Spleen (tissue), 11 donors: ENCODE measurements at regions not wholly inside any gene's neighbourhood (a gene's known extent, or its start where the extent isn't known, plus 50 kb on each side); places are given as distances from the start of the nearest gene placed in this dataset.

Source experiments
- DNase-seq: peaks from one replicate; pipeline ENCODE4 v3.0.0-alpha.2; 2020
- H3K27ac ChIP-seq, 8 donors: fragments of 200-600 bp; sonication (generic) in 7 of 8; 1 replicate in 4 of 8; 2 replicates in 4 of 8; pipeline versions ENCODE4 v1.5.0 to v1.8.0; 2016 to 2021; ENCODE audit warnings: inconsistent platforms in 4 of 8, mild to moderate bottlenecking in 4 of 8, moderate library complexity in 1 of 8
- H3K27me3 ChIP-seq, 7 donors: fragments of 200-600 bp; sonication (generic) in 6 of 7; replicated peaks in 1 of 7; 1 replicate in 4 of 7; 2 replicates in 3 of 7; pipeline versions ENCODE4 v1.5.0 to v1.8.0; 2016 to 2021; ENCODE audit warnings: inconsistent platforms in 3 of 7, mild to moderate bottlenecking in 1 of 7
- H3K36me3 ChIP-seq, 6 donors: fragments of 200-600 bp; sonication (generic) in 5 of 6; 1 replicate in 4 of 6; 2 replicates in 2 of 6; pipeline versions ENCODE4 v1.5.0 to v1.8.0; 2016 to 2021; ENCODE audit warnings: inconsistent platforms in 2 of 6
- H3K4me1 ChIP-seq, 6 donors: fragments of 200-600 bp; sonication (generic) in 5 of 6; 1 replicate in 3 of 6; 2 replicates in 3 of 6; pipeline versions ENCODE4 v1.5.0 to v1.8.0; 2016 to 2021; ENCODE audit warnings: inconsistent platforms in 3 of 6
- H3K4me3 ChIP-seq, 8 donors: fragments of 200-600 bp; sonication (generic) in 7 of 8; 1 replicate in 4 of 8; 2 replicates in 4 of 8; pipeline versions ENCODE4 v1.5.0 to v1.8.0; 2016 to 2021; ENCODE audit warnings: inconsistent platforms in 4 of 8, mild to moderate bottlenecking in 4 of 8, moderate library complexity in 2 of 8
- H3K9me3 ChIP-seq, 8 donors: fragments of 200-600 bp; sonication (generic) in 7 of 8; 1 replicate in 4 of 8; 2 replicates in 4 of 8; pipeline versions ENCODE4 v1.5.0 to v1.8.0; 2016 to 2021; ENCODE audit warnings: inconsistent platforms in 4 of 8
- POLR2A ChIP-seq, 3 donors: fragments of 450-650 bp; IDR thresholded peaks; one replicate each; pipeline ENCODE4 v1.5.1; 2017; ENCODE audit warnings: antibody characterized with exemption in 3 of 3, mild to moderate bottlenecking in 1 of 3
- POLR2AphosphoS5 ChIP-seq, 3 donors: sonication (generic); formaldehyde crosslinking; IDR thresholded peaks; one replicate each; pipeline ENCODE4 v1.5.1; 2017; ENCODE audit warnings: antibody characterized with exemption in 3 of 3
- WGBS, 5 donors: extraction: QIAGEN DNeasy Blood & Tissue Kit in 3 of 5; methylation state at CpG; one replicate each; pipeline versions ENCODE4 v1.1.5 to v1.1.7; 2013 to 2018; 5-methylcytosine and 5-hydroxymethylcytosine counted together
- intact Hi-C: fragments of 100-400 bp; cut with DNase I; formaldehyde crosslinking; loops from one replicate; pipeline ENCODE4 v1.15.0; 2023; ENCODE audit warnings: low total_unique reads
- TF ChIP-seq, protein P1 (sequence below), 11 experiments: fragments of 200-600 bp in 7 of 11; fragments of 450-650 bp in 4 of 11; sonication (generic) in 4 of 11; IDR thresholded peaks in 8 of 11; conservative IDR thresholded peaks in 3 of 11; 1 replicate in 7 of 11; 2 replicates in 4 of 11; pipeline versions ENCODE4 v1.4.0 to v1.8.0; 2016 to 2021; ENCODE audit warnings: antibody characterized with exemption in 11 of 11, inconsistent platforms in 4 of 11, mild to moderate bottlenecking in 1 of 11
- donor health status: healthy with polysubstance abuse.
- donor health status: DM: no; HTN: no; CAD: no; lungs with moderate emphysema.
- donor health status: DM: no; HTN: no; CAD: no.
- donor health status: Bipolar disorder and iron deficiency.
- donor health status: healthy.
- donor health status: DM: no; HTN: no; CAD: no.
- donor health status: DM: yes; HTN: yes; CAD: no.

DNA sequence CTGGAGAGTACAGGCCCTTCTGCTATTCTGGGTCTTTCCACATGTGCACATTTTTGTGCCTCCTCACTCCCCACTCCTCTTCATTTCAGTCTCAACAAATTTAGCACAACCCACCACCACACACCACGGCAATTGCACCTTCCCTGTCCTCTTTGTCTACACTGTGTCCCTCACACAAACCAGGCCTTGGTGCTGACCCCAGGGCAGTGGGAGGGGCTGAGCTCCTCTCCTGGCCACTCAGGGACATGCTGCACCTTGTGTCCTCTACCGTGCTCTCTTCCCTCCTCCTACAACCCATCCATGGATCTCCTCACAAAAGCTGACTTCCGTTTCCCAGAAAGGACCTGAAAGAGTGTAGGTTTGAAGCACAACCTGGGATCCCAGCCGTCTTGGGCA lies 90.9 kb upstream of the IKZF1 start:
- 53 to 78% (median 59%) methylated on average over 4 of the region's 4 CpGs for WGBS, 5 donors
- no peaks in the 10 kb centered on the region for H3K27me3 ChIP-seq
- intact Hi-C loops, result no loop called here
- H3K9me3 ChIP-seq, result no peaks in the 10 kb centered on the region
- no peak for DNase-seq
- no peak for TF ChIP-seq POLR2A (IDR thresholded peaks at IDR 0.05)
- TF ChIP-seq POLR2AphosphoS5 (IDR thresholded peaks at IDR 0.05), result no peak
- TF ChIP-seq, protein P1, sequence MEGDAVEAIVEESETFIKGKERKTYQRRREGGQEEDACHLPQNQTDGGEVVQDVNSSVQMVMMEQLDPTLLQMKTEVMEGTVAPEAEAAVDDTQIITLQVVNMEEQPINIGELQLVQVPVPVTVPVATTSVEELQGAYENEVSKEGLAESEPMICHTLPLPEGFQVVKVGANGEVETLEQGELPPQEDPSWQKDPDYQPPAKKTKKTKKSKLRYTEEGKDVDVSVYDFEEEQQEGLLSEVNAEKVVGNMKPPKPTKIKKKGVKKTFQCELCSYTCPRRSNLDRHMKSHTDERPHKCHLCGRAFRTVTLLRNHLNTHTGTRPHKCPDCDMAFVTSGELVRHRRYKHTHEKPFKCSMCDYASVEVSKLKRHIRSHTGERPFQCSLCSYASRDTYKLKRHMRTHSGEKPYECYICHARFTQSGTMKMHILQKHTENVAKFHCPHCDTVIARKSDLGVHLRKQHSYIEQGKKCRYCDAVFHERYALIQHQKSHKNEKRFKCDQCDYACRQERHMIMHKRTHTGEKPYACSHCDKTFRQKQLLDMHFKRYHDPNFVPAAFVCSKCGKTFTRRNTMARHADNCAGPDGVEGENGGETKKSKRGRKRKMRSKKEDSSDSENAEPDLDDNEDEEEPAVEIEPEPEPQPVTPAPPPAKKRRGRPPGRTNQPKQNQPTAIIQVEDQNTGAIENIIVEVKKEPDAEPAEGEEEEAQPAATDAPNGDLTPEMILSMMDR (IDR thresholded peaks at IDR 0.05 in 8 of 11, conservative IDR thresholded peaks at IDR 0.05 in 3 of 11), result no peak
- peak overlapping the region in 4 of 8 donors; percentile 45 to 73 (median 64) for H3K27ac ChIP-seq
- H3K36me3 ChIP-seq, result no peaks in the 10 kb centered on the region
- H3K4me3 ChIP-seq, result no peak overlapping the region
- H3K4me1 ChIP-seq, result peaks cover 3 to 100% (median 39%) of the 10 kb centered on the region in 6 donors

DNA sequence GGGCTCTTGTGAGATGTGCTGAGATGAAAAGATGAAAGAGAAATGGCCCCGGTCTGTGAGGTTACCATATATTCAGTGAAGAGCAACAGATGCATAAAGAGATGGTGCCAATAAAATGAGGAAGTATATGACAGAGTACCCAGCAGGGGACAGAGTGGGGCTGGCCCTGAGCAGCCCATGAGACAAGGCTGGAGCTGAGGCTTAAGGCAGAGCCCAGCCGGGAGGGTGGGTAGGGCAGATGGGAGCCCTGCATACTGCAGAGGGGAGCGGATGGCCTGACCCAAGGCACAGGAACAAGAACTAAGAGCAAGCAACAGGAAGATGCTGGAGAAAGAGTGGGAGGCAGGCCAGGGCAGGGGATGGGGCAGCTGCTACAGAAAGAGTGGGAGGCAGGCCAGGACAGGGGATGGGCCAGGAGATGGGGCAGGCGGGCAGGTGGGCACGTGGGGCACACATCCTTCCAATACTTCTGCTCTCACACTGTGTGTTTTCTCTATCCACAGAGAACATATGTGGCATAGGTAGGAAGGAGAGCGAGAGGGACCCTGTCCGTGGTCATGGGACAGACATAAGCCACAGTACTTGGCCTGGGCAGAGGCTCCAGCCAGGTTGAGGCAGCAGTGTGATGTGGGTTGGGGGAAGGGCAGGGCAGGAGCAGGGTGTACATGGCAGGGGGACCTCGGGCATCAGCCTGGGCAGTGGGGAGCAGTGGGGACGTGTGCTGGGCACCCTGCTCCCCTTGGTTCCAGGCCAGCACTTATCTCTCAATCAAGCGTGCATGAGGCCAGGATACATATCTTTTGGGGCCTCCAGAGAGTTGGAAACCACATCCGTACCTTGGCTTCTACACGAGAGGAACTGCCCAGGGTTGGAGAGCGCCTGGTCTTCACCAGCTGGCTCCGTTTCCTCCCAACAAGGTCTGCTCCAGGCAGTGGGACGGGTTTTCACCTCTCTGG lies 91.6 kb upstream of the IKZF1 start:
- Histone ChIP-seq H3K27ac (peak overlapping the region in 6 of 8 donors; percentile 20 to 73 (median 52)), H3K27me3 (no peaks in the 10 kb centered on the region), H3K36me3 (no peaks in the 10 kb centered on the region), H3K4me1 (peaks cover 3 to 100% (median 39%) of the 10 kb centered on the region in 6 donors), H3K4me3 (no peak overlapping the region), H3K9me3 (no peaks in the 10 kb centered on the region)
- DNase-seq, result peak; percentile 87
- intact Hi-C loops, result no loop called here
- TF ChIP-seq POLR2AphosphoS5 (IDR thresholded peaks at IDR 0.05) (peak in 2 of 3 donors; percentile 16 to 18), POLR2A (IDR thresholded peaks at IDR 0.05) (no peak)
- TF ChIP-seq, protein P1 (IDR thresholded peaks at IDR 0.05 in 8 of 11, conservative IDR thresholded peaks at IDR 0.05 in 3 of 11), result peak in 2 of 11 experiments; percentile 8 to 11
- WGBS, 5 donors, result 29 to 59% (median 34%) methylated on average over 15 of the region's 15 CpGs

- DNase-seq, result no peak
- no peak for TF ChIP-seq POLR2A (IDR thresholded peaks at IDR 0.05)
- TF ChIP-seq, protein P1 (IDR thresholded peaks at IDR 0.05 in 8 of 11, conservative IDR thresholded peaks at IDR 0.05 in 3 of 11), result no peak
- TF ChIP-seq POLR2AphosphoS5 (IDR thresholded peaks at IDR 0.05), result no peak
- H3K27ac ChIP-seq, result peak overlapping the region in 2 of 8 donors; percentile 59 to 73
- H3K27me3 ChIP-seq, result no peaks in the 10 kb centered on the region
- H3K4me1 ChIP-seq, result peaks cover 0 to 100% (median 41%) of the 10 kb centered on the region in 6 donors
- H3K36me3 ChIP-seq, result no peaks in the 10 kb centered on the region
- intact Hi-C loops, result no loop called here
- no peaks in the 10 kb centered on the region for H3K9me3 ChIP-seq
- 76 to 84% (median 80%) methylated on average over 10 of the region's 10 CpGs for WGBS, 5 donors
- H3K4me3 ChIP-seq, result no peak overlapping the region
These were observed 92.5 kb upstream of the IKZF1 start for GRCh38 chr7:50212016-50212325.
